SK-N-SH treated with all-trans-retinoic acid at 6 μM for 48 hours (cell line): ENCODE measurements at regions not wholly inside any gene's neighbourhood (a gene's known extent, or its start where the extent isn't known, plus 50 kb on each side); places are given as distances from the start of the nearest gene placed in this dataset.

Experiments
- CSDC2 ChIP-seq: fragments of 250-450 bp; sonication (Bioruptor Pico); IDR thresholded peaks from 2 replicates; pipeline ENCODE4 v1.5.0; 2020; ENCODE audit warnings: mild to moderate bottlenecking, moderate library complexity
- SNAI2 ChIP-seq: fragments of 250-450 bp; sonication (Bioruptor Pico); IDR thresholded peaks from 2 replicates; pipeline ENCODE4 v1.5.0; 2020; ENCODE audit warnings: mild to moderate bottlenecking, moderate library complexity
- TF ChIP-seq, protein P1 (sequence below): fragments of 250-450 bp; sonication (Bioruptor Pico); IDR thresholded peaks from 2 replicates; pipeline ENCODE4 v1.5.1; 2021; ENCODE audit warnings: mild to moderate bottlenecking, moderate library complexity

GRCh38 chr2:212596688-212597087 lies 58.1 kb upstream of the ERBB4 start:
- no peak for TF ChIP-seq SNAI2 (CRISPR knock-in tag)
- no peak for TF ChIP-seq CSDC2 (CRISPR knock-in tag)
- TF ChIP-seq, protein P1, sequence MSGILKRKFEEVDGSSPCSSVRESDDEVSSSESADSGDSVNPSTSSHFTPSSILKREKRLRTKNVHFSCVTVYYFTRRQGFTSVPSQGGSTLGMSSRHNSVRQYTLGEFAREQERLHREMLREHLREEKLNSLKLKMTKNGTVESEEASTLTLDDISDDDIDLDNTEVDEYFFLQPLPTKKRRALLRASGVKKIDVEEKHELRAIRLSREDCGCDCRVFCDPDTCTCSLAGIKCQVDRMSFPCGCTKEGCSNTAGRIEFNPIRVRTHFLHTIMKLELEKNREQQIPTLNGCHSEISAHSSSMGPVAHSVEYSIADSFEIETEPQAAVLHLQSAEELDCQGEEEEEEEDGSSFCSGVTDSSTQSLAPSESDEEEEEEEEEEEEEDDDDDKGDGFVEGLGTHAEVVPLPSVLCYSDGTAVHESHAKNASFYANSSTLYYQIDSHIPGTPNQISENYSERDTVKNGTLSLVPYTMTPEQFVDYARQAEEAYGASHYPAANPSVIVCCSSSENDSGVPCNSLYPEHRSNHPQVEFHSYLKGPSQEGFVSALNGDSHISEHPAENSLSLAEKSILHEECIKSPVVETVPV (CRISPR knock-in tag) = no peak
